ENCODE measurements at regions not wholly inside any gene's neighbourhood (a gene's known extent, or its start where the extent isn't known, plus 50 kb on each side); places are given as distances from the start of the nearest gene placed in this dataset.

DNA sequence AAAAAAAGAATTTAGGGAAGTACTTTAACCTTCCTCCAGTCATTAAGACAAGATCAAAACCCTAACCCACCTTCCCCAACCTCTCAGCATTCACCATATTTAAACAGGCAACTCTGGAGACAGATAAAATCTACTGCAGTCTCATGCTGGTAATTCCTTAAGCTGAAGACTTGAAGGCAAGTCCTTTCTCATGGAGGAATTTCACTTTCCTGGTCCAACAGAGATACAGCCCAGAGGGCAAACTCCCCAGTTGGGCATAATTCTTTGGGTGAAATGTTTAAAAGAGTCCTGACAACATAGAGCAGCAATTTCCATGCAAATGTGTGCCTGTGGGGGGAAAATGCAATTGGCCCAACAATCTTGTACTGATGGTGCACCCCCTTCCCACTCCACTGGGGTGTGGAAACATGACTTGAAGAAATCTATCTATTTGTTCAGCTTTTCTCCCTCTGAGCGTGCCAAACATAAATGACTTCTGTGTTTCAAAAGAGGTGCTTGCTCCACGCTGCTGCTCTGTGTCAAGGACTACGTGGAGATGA is 131.8 kb upstream of the HNRNPA3 start:
- no peak overlapping the region for H3K4me2 ChIP-seq (ENCODE audit: low read depth, low read length)
- no peak overlapping the region for H3K27ac ChIP-seq (ENCODE audit: extremely low read length, insufficient read depth, low read length)
- no peaks in the 10 kb centered on the region for H3K4me1 ChIP-seq (ENCODE audit: insufficient read depth, low read length)
- CTCF ChIA-PET (ENCODE audit: low intra/inter-chr PET ratio, low total read pairs): no interaction called here
- POLR2A ChIA-PET: no interaction called here
- in situ Hi-C loops (cut with HindIII; ENCODE audit: extremely low pct_ligation_motif_present, low pct_unique_long_range_greater_than_20kb): no loop called here
- ATAC-seq: no peak
- intact Hi-C loops (cut with micrococcal nuclease; ENCODE audit: unreplicated experiment): no loop called here
- no peaks in the 10 kb centered on the region for H3K9me3 ChIP-seq (ENCODE audit: low read length)
- H3K9ac ChIP-seq (ENCODE audit: insufficient read depth, low read depth, low read length): no peak overlapping the region
- WGBS (ENCODE audit: low lambda C conversion rate): 4% methylated on average over 3 of the region's 3 CpGs
- TF ChIP-seq, protein P1, sequence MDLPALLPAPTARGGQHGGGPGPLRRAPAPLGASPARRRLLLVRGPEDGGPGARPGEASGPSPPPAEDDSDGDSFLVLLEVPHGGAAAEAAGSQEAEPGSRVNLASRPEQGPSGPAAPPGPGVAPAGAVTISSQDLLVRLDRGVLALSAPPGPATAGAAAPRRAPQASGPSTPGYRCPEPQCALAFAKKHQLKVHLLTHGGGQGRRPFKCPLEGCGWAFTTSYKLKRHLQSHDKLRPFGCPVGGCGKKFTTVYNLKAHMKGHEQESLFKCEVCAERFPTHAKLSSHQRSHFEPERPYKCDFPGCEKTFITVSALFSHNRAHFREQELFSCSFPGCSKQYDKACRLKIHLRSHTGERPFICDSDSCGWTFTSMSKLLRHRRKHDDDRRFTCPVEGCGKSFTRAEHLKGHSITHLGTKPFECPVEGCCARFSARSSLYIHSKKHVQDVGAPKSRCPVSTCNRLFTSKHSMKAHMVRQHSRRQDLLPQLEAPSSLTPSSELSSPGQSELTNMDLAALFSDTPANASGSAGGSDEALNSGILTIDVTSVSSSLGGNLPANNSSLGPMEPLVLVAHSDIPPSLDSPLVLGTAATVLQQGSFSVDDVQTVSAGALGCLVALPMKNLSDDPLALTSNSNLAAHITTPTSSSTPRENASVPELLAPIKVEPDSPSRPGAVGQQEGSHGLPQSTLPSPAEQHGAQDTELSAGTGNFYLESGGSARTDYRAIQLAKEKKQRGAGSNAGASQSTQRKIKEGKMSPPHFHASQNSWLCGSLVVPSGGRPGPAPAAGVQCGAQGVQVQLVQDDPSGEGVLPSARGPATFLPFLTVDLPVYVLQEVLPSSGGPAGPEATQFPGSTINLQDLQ (CRISPR knock-in tag; IDR thresholded peaks at IDR 0.05): no peak
- no peak for TF ChIP-seq IKZF4 (CRISPR knock-in tag; IDR thresholded peaks at IDR 0.05; ENCODE audit: borderline replicate concordance, low read depth, not compliant biosample characterization)
- no peak for TF ChIP-seq ZNF136 (CRISPR knock-in tag; IDR thresholded peaks at IDR 0.05; ENCODE audit: low read depth)
- TF ChIP-seq RARA (CRISPR knock-in tag; IDR thresholded peaks at IDR 0.05): no peak
- no peak for TF ChIP-seq AHR (CRISPR knock-in tag; IDR thresholded peaks at IDR 0.05)
- TF ChIP-seq TCF12 (IDR thresholded peaks at IDR 0.05): no peak
- no peak for TF ChIP-seq TCF12 (CRISPR knock-in tag; IDR thresholded peaks at IDR 0.05)
- no peak for TF ChIP-seq ZNF572 (CRISPR knock-in tag; IDR thresholded peaks at IDR 0.05)
- no peak for TF ChIP-seq ZNF468 (CRISPR knock-in tag; IDR thresholded peaks at IDR 0.05)
- no peak for TF ChIP-seq ZNF24 (IDR thresholded peaks at IDR 0.05)
- no peak for TF ChIP-seq REXO4 (CRISPR knock-in tag; IDR thresholded peaks at IDR 0.05; ENCODE audit: borderline replicate concordance)
- no peak for TF ChIP-seq ZMYM3 (CRISPR knock-in tag; IDR thresholded peaks at IDR 0.05)
- no peak for TF ChIP-seq BORCS8-MEF2B (CRISPR knock-in tag; IDR thresholded peaks at IDR 0.05)
- no TSS peak for BruUV-seq (replicated peaks)
- H3K79me2 ChIP-seq (ENCODE audit: insufficient read depth, low read length): no peaks in the 10 kb centered on the region
- H2AFZ ChIP-seq (ENCODE audit: low read length): no peak overlapping the region
- H3K27me3 ChIP-seq (ENCODE audit: control insufficient read depth in 1 of 2, insufficient read depth in 2 of 2, low read length in 2 of 2): peaks cover 0 to 3% of the 10 kb centered on the region in 2 experiments; a peak in 2 of 5 replicates
- H3K36me3 ChIP-seq (replicated peaks in 1 of 2; ENCODE audit: control insufficient read depth in 1 of 2, insufficient read depth in 2 of 2, low read length in 2 of 2): no peaks in the 10 kb centered on the region
- no peak for DNase-seq (ENCODE audit: low spot score)
- no peak for FAIRE-seq
- no peak overlapping the region for H3K4me3 ChIP-seq (replicated peaks in 1 of 3; ENCODE audit: insufficient read depth in 1 of 3, low read depth in 2 of 3, low read length in 3 of 3)
- no peaks in the 10 kb centered on the region for H4K20me1 ChIP-seq (ENCODE audit: insufficient read depth, low read length)

All from HepG2 (cell line).